ENCODE measurements at regions not wholly inside any gene's neighbourhood (a gene's known extent, or its start where the extent isn't known, plus 50 kb on each side); places are given as distances from the start of the nearest gene placed in this dataset.
"Not testable (repeated sequence)": the region's sequence is repeated elsewhere in the genome, so short reads cannot be mapped to it uniquely, and the experiment has no call there.

DNA sequence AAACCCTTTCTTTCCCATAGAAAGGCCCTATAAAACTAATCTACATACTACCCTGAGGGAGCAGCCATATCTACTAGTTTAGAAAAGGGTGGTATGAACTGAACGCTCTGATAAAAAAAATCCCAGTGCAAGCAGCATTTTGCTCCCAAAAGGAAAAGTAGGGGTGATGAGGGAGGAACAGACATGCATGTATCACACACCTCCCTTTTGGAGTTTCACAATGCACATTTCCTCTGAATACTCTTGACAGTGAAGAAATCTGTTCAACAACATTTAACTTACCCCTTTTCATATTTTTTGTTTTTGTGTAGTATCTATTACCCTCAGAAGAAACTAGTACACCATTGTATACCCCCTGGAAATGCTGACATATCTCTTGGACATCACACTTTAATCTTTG is 411.4 kb downstream of the MAT2B start:
- H3K4me3 Mint-ChIP-seq = no peak overlapping the region
- H3K9me3 Mint-ChIP-seq = no peaks in the 10 kb centered on the region
- no peaks in the 10 kb centered on the region for H3K27me3 Mint-ChIP-seq
- H3K27ac Mint-ChIP-seq = no peak overlapping the region
- no peaks in the 10 kb centered on the region for H3K36me3 Mint-ChIP-seq (ENCODE audit: low read depth)
- peaks cover 14% of the 10 kb centered on the region for H3K4me1 Mint-ChIP-seq (ENCODE audit: low read depth)

DNA sequence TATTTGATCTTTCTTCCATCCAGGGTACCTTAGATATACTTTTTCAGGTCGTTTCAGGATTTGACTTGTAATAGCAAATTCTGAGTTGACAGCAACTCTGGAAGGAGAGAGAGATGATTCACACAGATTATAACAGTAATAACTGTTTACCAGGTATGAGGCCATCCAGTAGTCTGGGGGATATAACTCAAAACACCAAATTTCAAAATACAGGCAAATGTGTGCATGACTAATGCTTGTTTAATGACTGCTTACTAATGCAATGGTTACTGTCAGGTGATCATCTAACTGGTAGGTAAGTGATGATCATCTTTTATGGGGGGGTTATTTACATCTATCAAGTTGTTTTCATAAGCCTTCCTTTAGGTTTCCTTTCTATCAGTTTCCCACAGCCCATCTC is 412.3 kb downstream of the MAT2B start:
- Mint-ChIP-seq H3K4me1 (ENCODE audit: low read depth) (peaks cover 14% of the 10 kb centered on the region), H3K27ac (no peak overlapping the region), H3K36me3 (ENCODE audit: low read depth) (no peaks in the 10 kb centered on the region), H3K27me3 (no peaks in the 10 kb centered on the region), H3K4me3 (no peak overlapping the region), H3K9me3 (no peaks in the 10 kb centered on the region)

DNA sequence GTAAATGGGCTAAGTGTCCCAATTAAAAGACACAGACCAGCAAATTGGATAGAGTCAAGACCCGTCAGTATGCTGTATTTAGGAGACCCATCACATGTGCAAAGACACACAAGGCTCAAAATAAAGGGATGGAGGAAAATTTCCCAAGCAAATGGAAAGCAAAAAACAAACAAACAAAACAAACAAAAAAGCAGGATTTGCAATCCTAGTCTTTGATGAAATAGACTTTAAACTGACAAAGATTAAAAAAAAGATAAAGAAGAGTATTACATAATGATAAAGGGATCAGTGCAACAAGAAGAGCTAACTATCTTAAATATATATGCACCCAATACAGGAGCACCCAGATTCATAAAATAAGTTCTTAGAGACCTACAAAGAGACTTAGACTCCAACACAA is 429.6 kb downstream of the MAT2B start:
- H3K4me3 Mint-ChIP-seq; H3K27ac Mint-ChIP-seq; H3K27me3 Mint-ChIP-seq; H3K36me3 Mint-ChIP-seq (ENCODE audit: low read depth); H3K4me1 Mint-ChIP-seq (ENCODE audit: low read depth); H3K9me3 Mint-ChIP-seq: not testable (repeated sequence)

DNA sequence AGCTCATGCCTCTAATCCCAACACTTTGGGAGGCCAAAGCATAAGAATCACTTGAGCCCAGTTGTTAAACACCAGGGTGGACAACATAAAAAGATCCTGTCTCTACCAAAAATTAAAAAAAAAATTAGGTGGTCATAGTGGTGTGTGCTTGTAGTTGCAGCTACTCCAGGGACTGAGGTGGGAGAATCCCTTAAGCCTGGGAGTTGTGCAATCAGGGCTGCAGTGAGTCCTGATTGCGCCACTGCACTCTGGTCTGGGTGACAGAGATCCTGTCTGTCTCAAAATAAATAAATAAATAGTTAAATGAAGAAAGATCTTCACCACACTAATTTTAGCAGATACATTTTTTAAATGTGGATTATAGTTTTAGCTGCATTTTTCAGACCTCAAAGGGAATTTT is 433.2 kb downstream of the MAT2B start:
- Mint-ChIP-seq H3K27me3 (no peaks in the 10 kb centered on the region), H3K36me3 (ENCODE audit: low read depth) (no peaks in the 10 kb centered on the region), H3K27ac (no peak overlapping the region), H3K9me3 (peaks cover 8% of the 10 kb centered on the region), H3K4me1 (ENCODE audit: low read depth) (peaks cover 8% of the 10 kb centered on the region), H3K4me3 (no peak overlapping the region)

DNA sequence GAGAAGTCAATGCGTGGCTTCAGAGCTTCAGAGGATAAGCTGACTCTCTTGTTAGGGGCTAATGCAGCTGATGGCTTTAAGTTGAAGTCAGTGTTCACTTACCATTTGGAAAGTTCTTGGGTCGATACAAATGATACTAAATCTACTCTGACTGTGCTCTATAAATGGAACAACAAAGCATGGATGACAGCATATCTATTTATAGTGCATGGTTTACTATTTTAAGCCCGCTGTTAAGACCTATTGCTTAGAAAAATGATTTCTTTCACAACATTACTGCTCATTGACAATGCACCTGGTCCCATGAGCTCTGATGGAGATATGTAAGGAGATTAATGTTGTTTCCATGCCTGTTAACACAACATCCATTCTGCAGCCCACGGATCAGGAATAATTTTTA is 435.7 kb downstream of the MAT2B start:
- Mint-ChIP-seq H3K4me1 (ENCODE audit: low read depth) (peaks cover 8% of the 10 kb centered on the region), H3K4me3 (no peak overlapping the region), H3K27me3 (no peaks in the 10 kb centered on the region), H3K9me3 (no peaks in the 10 kb centered on the region), H3K36me3 (ENCODE audit: low read depth) (no peaks in the 10 kb centered on the region), H3K27ac (no peak overlapping the region)

DNA sequence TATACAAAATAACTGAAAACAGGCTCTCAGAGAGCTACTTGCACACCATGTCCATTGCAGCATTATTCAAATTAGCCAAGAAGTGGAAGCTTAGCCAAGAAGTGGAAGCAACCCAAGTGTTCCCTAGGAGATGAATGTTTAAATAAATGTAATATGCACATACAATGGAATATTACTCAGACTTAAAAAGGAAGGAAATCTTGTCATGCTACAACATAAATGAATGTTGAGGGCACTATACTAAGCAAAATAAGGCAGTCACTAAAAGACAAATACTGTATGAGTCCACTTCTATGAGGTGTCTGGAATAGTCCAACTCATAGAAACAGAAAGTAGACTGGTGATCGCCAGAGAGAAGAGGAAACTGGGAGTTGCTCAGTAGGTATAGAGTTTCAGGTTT is 438.1 kb downstream of the MAT2B start:
- no peak overlapping the region for H3K4me3 Mint-ChIP-seq
- no peaks in the 10 kb centered on the region for H3K27me3 Mint-ChIP-seq
- no peak overlapping the region for H3K27ac Mint-ChIP-seq
- H3K4me1 Mint-ChIP-seq (ENCODE audit: low read depth) = peaks cover 8% of the 10 kb centered on the region
- H3K36me3 Mint-ChIP-seq (ENCODE audit: low read depth) = no peaks in the 10 kb centered on the region
- no peaks in the 10 kb centered on the region for H3K9me3 Mint-ChIP-seq

DNA sequence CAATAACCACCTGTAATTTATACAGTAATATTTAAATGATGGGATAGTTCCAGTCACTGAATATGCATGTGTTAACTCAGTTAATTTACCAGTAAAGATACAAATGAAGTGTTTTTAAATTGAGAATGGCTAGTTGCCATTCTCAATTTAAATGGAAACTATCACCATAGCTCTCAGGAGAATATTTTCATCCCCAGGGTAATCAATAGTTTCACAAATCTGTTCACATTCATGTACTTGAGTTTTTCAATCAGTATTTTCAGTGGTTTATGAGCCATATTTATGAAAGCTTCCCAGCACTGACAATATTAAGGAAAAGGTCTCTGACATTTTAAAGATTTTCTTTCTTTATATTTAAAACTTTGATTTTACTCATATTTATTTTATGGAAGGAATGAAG is 439.3 kb downstream of the MAT2B start:
- Mint-ChIP-seq H3K4me1 (ENCODE audit: low read depth) (peaks cover 8% of the 10 kb centered on the region), H3K27ac (no peak overlapping the region), H3K36me3 (ENCODE audit: low read depth) (no peaks in the 10 kb centered on the region), H3K4me3 (no peak overlapping the region), H3K27me3 (no peaks in the 10 kb centered on the region), H3K9me3 (no peaks in the 10 kb centered on the region)

DNA sequence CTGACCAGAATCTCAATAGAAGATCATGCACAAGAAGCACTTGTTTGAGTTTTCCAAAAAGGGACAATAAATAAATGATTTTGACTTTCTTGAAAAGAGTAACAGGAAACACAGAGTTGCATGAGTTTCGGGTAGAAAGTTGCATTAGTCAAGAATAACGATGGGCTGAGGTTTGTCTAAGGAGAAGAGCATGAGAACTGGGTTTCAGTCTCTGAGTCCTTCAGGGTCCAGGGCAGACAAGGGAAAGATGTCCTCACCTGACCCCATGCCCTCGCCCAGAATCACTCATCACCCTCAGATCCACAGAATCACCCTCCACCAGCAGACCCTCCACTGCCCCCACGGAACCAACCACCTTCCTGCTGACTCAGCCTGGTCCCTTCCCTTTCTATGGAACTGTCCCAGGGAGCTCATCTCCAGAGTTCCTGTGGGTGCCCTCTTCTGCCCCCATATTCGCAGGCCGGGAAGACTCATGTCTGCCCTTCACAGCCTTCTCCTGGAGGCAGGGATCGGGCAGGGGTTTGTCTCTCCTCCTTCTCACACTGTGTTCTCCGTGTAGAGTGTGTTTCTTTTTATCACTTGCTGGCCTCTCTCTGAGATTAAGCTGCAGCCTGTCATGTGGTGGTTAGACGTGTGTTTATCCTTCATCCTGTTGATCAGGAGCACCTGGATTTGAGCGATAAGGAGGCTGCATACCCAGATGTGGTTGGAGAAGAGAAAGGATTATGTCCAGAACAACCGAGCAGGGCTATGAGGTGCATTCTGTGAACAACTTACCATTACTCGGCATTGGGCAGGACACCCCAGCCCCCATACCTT is 442.6 kb downstream of the MAT2B start:
- Mint-ChIP-seq H3K36me3 (ENCODE audit: low read depth) (no peaks in the 10 kb centered on the region), H3K27me3 (no peaks in the 10 kb centered on the region), H3K4me3 (no peak overlapping the region), H3K27ac (no peak overlapping the region), H3K4me1 (ENCODE audit: low read depth) (no peaks in the 10 kb centered on the region), H3K9me3 (peaks cover 5% of the 10 kb centered on the region)

DNA sequence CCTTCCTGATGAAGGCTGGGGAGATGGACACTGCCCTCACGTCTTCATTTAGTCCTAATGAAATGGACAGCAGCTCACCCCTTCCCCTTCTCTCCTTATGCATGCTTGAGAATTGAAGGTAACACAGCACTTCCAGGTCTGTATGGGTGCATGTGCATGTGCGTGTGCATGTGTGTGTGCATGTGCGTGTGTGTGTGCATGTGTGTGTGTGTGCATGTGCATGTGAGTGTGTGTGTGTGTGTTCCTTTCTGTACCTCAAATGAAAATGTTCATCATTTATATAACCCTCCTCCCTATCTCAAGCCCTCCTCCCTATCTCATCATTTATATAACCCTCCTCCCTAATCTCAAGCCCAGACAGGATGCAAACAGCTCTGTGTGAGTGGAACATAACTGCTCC is 444.8 kb downstream of the MAT2B start:
- H3K27ac Mint-ChIP-seq = no peak overlapping the region
- no peaks in the 10 kb centered on the region for H3K27me3 Mint-ChIP-seq
- H3K9me3 Mint-ChIP-seq = peaks cover 5% of the 10 kb centered on the region
- no peak overlapping the region for H3K4me3 Mint-ChIP-seq
- H3K36me3 Mint-ChIP-seq (ENCODE audit: low read depth) = no peaks in the 10 kb centered on the region
- H3K4me1 Mint-ChIP-seq (ENCODE audit: low read depth) = no peaks in the 10 kb centered on the region

DNA sequence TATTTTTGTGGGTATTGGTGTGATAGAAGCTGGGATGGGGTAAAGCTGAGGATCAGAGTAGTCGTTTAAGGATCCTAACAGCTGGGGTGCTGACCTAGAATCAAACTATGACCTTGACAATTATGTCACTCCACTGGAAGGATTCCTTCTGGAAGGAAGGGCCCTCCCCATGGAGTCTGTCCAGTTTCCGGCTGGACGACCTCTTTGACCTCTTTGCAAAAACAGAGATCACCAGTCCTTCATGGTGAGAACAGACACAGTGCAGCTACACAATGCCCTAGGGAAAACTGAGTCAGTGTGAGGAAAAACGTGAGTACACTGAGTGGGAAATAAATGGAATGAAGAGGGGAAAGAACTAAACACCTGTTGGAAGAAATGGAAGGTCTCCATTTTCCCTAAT is 445.6 kb downstream of the MAT2B start:
- H3K9me3 Mint-ChIP-seq = peaks cover 5% of the 10 kb centered on the region
- H3K27ac Mint-ChIP-seq = no peak overlapping the region
- no peak overlapping the region for H3K4me3 Mint-ChIP-seq
- no peaks in the 10 kb centered on the region for H3K36me3 Mint-ChIP-seq (ENCODE audit: low read depth)
- H3K4me1 Mint-ChIP-seq (ENCODE audit: low read depth) = no peaks in the 10 kb centered on the region
- no peaks in the 10 kb centered on the region for H3K27me3 Mint-ChIP-seq

DNA sequence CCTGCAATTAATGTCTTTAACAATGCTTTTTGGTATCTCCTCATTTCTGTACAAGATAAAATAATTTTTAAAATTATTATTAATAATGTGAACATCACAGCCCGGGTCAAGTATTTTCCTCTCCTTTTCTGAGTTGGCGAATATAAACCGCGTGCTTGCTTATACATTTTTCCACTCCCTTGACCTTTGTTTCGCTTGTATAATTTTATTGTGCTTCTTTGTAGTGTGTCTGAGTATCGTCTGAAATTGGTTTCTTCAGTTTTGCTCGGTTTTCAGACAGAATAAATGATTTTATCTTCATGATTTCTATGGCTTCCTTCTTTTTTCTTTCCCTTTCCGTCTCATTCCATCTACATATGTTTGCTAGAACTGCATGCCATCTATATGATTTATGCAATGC is 448.5 kb downstream of the MAT2B start:
- H3K27ac Mint-ChIP-seq = no peak overlapping the region
- H3K27me3 Mint-ChIP-seq = no peaks in the 10 kb centered on the region
- peaks cover 5% of the 10 kb centered on the region for H3K9me3 Mint-ChIP-seq
- no peaks in the 10 kb centered on the region for H3K4me1 Mint-ChIP-seq (ENCODE audit: low read depth)
- no peak overlapping the region for H3K4me3 Mint-ChIP-seq
- no peaks in the 10 kb centered on the region for H3K36me3 Mint-ChIP-seq (ENCODE audit: low read depth)

DNA sequence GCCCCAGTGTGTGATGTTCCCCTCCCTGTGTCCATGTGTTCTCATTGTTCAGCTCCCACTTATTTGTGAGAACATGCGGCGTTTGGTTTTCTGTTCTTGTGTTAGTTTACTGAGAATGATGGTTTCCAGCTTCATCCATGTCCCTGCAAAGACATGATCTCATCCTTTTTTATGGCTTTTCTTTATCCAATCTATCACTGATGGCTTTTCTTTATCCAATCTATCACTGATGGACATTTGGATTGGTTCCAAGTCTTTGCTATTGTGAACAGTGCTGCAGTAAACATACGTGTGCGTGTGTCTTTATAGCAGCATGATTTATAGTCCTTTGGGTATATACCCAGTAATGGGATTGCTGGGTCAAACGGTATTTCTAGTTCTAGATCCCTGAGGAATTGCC is 455.8 kb downstream of the MAT2B start:
- H3K27me3 Mint-ChIP-seq; H3K36me3 Mint-ChIP-seq (ENCODE audit: low read depth); H3K9me3 Mint-ChIP-seq; H3K27ac Mint-ChIP-seq; H3K4me1 Mint-ChIP-seq (ENCODE audit: low read depth); H3K4me3 Mint-ChIP-seq: not testable (repeated sequence)

DNA sequence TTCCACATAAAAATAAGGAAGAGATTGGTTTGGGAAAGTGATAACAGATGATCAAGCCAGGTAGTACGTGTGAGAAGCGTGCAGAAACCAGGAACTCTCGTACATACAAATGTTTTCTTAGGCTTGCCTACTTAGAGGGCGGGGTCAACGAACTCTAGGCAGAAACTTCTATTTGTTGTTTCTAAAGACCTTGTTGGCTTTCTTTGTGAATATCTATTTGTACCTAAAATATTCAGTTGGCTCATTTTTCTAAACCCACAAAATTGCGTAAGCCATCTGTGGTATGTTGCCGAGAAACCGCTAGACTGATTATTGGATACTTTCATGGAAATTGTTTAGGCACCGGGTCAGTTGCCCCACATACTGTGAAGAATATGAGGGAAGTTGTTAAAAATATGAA is 458.5 kb downstream of the MAT2B start:
- Mint-ChIP-seq H3K4me1 (ENCODE audit: low read depth) (no peaks in the 10 kb centered on the region), H3K9me3 (no peaks in the 10 kb centered on the region), H3K27ac (no peak overlapping the region), H3K27me3 (no peaks in the 10 kb centered on the region), H3K36me3 (ENCODE audit: low read depth) (no peaks in the 10 kb centered on the region), H3K4me3 (no peak overlapping the region)

DNA sequence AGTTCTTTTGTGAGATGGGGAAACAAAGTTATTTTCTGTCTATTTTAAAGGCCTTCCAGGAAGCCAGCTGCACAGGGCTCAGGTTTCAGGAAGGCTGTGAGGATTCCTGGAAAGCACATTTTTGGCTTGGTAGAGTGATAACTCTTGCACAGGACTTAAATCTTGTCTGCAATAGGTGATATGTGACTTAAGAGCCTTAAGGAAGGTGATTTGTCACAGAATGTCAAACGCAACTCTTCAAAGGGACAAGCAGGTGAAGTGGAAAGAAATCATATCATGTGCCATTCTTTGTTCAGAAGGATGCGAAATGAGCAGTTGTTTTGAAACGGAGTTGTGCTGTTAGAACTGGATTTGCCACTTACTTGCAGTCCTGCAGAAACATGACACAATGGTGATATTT is 459.3 kb downstream of the MAT2B start:
- Mint-ChIP-seq H3K4me3 (no peak overlapping the region), H3K27ac (no peak overlapping the region), H3K4me1 (ENCODE audit: low read depth) (no peaks in the 10 kb centered on the region), H3K27me3 (no peaks in the 10 kb centered on the region), H3K36me3 (ENCODE audit: low read depth) (no peaks in the 10 kb centered on the region), H3K9me3 (no peaks in the 10 kb centered on the region)

DNA sequence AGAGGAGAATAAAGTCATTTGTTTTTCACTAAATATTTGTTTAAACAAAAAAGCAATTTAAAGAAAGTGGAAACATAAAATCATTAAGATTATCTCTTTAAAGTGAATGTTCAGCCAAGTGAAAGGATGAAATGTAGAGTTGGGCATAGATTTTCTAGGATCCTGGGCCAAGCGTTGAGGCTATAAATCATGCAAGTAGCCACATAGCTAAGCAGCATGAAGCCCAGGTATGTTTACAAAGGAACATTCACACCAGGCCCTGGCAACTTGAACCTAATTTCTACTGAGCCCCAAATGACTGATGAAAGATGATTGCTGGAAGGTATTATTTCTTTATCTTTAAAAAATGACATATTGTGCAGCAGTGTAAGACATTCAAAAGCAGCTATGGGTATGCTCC is 461.8 kb downstream of the MAT2B start:
- H3K4me1 Mint-ChIP-seq (ENCODE audit: low read depth) = no peaks in the 10 kb centered on the region
- H3K27me3 Mint-ChIP-seq = no peaks in the 10 kb centered on the region
- no peaks in the 10 kb centered on the region for H3K36me3 Mint-ChIP-seq (ENCODE audit: low read depth)
- H3K4me3 Mint-ChIP-seq = no peak overlapping the region
- H3K9me3 Mint-ChIP-seq = no peaks in the 10 kb centered on the region
- no peak overlapping the region for H3K27ac Mint-ChIP-seq

DNA sequence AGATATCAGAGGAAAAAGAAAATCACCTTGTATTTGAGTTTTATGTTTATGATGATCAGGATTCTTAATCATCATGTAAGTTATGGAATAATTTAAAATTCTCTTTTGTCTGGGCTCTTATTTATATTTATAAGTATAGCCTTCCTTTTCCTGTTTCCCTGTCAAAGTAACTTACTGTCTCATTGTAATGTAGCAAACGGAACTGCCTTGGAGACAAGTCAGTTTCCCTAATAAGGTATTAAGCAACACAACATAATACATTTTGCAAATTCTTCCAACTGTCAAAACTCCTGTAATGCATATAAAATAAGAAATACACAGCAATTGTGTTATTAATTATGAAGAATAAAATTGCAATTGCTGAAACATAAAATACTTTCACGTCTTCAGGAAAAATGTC is 463.2 kb downstream of the MAT2B start:
- Mint-ChIP-seq H3K27ac (no peak overlapping the region), H3K9me3 (no peaks in the 10 kb centered on the region), H3K4me3 (no peak overlapping the region), H3K36me3 (ENCODE audit: low read depth) (no peaks in the 10 kb centered on the region), H3K4me1 (ENCODE audit: low read depth) (no peaks in the 10 kb centered on the region), H3K27me3 (no peaks in the 10 kb centered on the region)
